ENCODE measurements at regions not wholly inside any gene's neighbourhood (a gene's known extent, or its start where the extent isn't known, plus 50 kb on each side); places are given as distances from the start of the nearest gene placed in this dataset.

DNA sequence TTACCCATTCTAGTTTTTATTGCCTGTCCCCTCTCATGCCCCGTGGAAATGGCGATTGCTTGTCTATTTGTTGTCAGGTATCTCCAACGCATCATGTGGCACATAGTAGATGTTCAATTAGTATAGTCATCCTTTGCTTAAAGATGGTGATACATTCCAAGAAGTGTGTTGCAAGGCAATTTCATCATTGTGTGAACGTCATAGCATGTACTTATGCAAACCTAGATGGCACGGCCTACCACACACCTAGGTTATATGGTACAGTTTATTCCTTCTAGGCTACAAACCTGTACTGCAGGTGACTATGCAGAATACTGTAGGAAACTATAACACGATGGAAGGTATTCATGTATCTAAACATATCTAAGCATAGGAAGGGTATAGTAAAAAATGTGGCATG, 163.9 kb upstream of the DAPK1 start:
- TF ChIP-seq, protein P1, sequence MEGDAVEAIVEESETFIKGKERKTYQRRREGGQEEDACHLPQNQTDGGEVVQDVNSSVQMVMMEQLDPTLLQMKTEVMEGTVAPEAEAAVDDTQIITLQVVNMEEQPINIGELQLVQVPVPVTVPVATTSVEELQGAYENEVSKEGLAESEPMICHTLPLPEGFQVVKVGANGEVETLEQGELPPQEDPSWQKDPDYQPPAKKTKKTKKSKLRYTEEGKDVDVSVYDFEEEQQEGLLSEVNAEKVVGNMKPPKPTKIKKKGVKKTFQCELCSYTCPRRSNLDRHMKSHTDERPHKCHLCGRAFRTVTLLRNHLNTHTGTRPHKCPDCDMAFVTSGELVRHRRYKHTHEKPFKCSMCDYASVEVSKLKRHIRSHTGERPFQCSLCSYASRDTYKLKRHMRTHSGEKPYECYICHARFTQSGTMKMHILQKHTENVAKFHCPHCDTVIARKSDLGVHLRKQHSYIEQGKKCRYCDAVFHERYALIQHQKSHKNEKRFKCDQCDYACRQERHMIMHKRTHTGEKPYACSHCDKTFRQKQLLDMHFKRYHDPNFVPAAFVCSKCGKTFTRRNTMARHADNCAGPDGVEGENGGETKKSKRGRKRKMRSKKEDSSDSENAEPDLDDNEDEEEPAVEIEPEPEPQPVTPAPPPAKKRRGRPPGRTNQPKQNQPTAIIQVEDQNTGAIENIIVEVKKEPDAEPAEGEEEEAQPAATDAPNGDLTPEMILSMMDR (IDR thresholded peaks at IDR 0.05), result no peak
- TF ChIP-seq POLR2A (IDR thresholded peaks at IDR 0.05), result no peak

Measured in testis (tissue), 2 donors.